ENCODE measurements at regions not wholly inside any gene's neighbourhood (a gene's known extent, or its start where the extent isn't known, plus 50 kb on each side); places are given as distances from the start of the nearest gene placed in this dataset.

GRCh38 chr3:145370870-145371269 is 790.1 kb downstream of the PLOD2 start:
- POLR2A ChIA-PET = no interaction called here
- CTCF ChIA-PET = no interaction called here
- Histone ChIP-seq H3K9me3 (ENCODE audit: control insufficient read depth, insufficient read depth, low read length) (0 out of 2 replicates have a peak, but pooled peaks cover 3% of the 10 kb centered on the region), H3K4me3 (ENCODE audit: low read depth, low read length) (no peak overlapping the region), H3K27me3 (ENCODE audit: control insufficient read depth, insufficient read depth, low read length) (no peaks in the 10 kb centered on the region), H3K27ac (ENCODE audit: low read depth, low read length) (no peak overlapping the region)
- no peak for DNase-seq (ENCODE audit: low read depth, low spot score)
- TF ChIP-seq CTCF (IDR thresholded peaks at IDR 0.05; ENCODE audit: low read depth, low read length) = no peak

- Histone ChIP-seq H3K27ac (ENCODE audit: low read depth, low read length) (no peak overlapping the region), H3K27me3 (ENCODE audit: control insufficient read depth, insufficient read depth, low read length) (no peaks in the 10 kb centered on the region), H3K9me3 (ENCODE audit: control insufficient read depth, insufficient read depth, low read length) (0 out of 2 replicates have a peak, but pooled peaks cover 3% of the 10 kb centered on the region), H3K4me3 (ENCODE audit: low read depth, low read length) (no peak overlapping the region)
- POLR2A ChIA-PET = no interaction called here
- no peak for DNase-seq (ENCODE audit: low read depth, low spot score)
- TF ChIP-seq CTCF (IDR thresholded peaks at IDR 0.05; ENCODE audit: low read depth, low read length) = no peak
- CTCF ChIA-PET = no interaction called here
Measured at GRCh38 chr3:145377301-145377700, 783.7 kb downstream of the PLOD2 start.

GRCh38 chr3:145383416-145383815 is 777.6 kb downstream of the PLOD2 start:
- Histone ChIP-seq H3K4me3 (ENCODE audit: low read depth, low read length) (no peak overlapping the region), H3K27me3 (ENCODE audit: control insufficient read depth, insufficient read depth, low read length) (no peaks in the 10 kb centered on the region), H3K9me3 (ENCODE audit: control insufficient read depth, insufficient read depth, low read length) (no peaks in the 10 kb centered on the region), H3K27ac (ENCODE audit: low read depth, low read length) (no peak overlapping the region)
- DNase-seq (ENCODE audit: low read depth, low spot score) = no peak
- CTCF ChIA-PET = no interaction called here
- POLR2A ChIA-PET = no interaction called here
- no peak for TF ChIP-seq CTCF (IDR thresholded peaks at IDR 0.05; ENCODE audit: low read depth, low read length)

GRCh38 chr3:145384307-145384706 is 776.7 kb downstream of the PLOD2 start:
- no peak overlapping the region for H3K4me3 ChIP-seq (ENCODE audit: low read depth, low read length)
- H3K27ac ChIP-seq (ENCODE audit: low read depth, low read length) = no peak overlapping the region
- no peaks in the 10 kb centered on the region for H3K9me3 ChIP-seq (ENCODE audit: control insufficient read depth, insufficient read depth, low read length)
- ChIA-PET POLR2A (no interaction called here), CTCF (no interaction called here)
- TF ChIP-seq CTCF (IDR thresholded peaks at IDR 0.05; ENCODE audit: low read depth, low read length) = no peak
- H3K27me3 ChIP-seq (ENCODE audit: control insufficient read depth, insufficient read depth, low read length) = no peaks in the 10 kb centered on the region
- no peak for DNase-seq (ENCODE audit: low read depth, low spot score)

- CTCF ChIA-PET = no interaction called here
- Histone ChIP-seq H3K27ac (ENCODE audit: low read depth, low read length) (no peak overlapping the region), H3K27me3 (ENCODE audit: control insufficient read depth, insufficient read depth, low read length) (no peaks in the 10 kb centered on the region), H3K9me3 (ENCODE audit: control insufficient read depth, insufficient read depth, low read length) (no peaks in the 10 kb centered on the region), H3K4me3 (ENCODE audit: low read depth, low read length) (no peak overlapping the region)
- TF ChIP-seq CTCF (IDR thresholded peaks at IDR 0.05; ENCODE audit: low read depth, low read length) = no peak
- DNase-seq (ENCODE audit: low read depth, low spot score) = no peak
- POLR2A ChIA-PET = no interaction called here
Measured at GRCh38 chr3:145387211-145387610, 773.8 kb downstream of the PLOD2 start.
